Endothelial cell of hepatic sinusoid (primary cell): ENCODE measurements at regions not wholly inside any gene's neighbourhood (a gene's known extent, or its start where the extent isn't known, plus 50 kb on each side); places are given as distances from the start of the nearest gene placed in this dataset.

ENCODE experiments used
- in situ Hi-C: cut with HindIII; loops from 2 replicates; pipeline ENCODE4 v1.10.0; 2017; ENCODE audit warnings: low sequenced_read_pairs

- in situ Hi-C loops: no loop called here
Measured at GRCh38 chr17:56648321-56648720, 54.8 kb downstream of the NOG start.

- in situ Hi-C loops: no loop called here
Measured at GRCh38 chr17:56648806-56649205, 55.3 kb downstream of the NOG start.

DNA sequence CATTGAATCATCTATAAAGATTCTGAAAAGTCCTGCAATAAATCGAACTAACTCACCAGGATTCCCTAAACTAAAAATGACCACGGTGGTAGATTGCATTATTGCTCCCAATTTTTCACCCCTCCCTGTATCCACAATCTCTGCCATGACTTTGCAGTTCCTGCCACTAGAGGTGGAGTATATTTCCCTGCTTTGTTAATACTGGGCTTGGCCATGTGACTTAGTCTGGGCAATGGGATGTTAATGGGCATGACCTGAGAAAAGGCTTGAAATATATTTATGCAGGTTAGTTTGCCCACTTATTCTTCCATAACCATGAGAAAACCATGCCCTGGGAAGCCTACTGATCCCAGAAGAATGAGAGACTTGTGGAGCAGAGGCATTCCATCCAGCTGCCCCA, 59.1 kb downstream of the NOG start:
- in situ Hi-C loops: no loop called here

DNA sequence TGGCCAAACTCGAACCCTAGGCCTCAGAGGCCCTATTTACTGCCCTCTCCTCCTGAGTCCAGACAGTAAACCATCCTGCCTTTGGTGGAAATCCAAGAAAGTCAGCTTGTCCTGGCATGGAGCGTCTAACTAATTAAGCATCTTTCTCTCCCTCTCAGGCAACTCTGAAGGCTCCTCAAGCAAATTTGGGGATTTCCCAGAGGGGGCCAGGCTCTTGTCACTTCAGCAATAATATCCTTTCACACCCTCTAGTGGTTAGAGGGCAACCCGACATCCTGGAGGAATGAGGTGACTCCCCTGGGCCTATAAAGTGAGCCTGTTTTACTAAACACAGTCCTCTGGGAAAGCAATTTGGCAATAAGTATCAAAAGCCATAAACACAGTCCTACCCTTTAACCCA, 60.4 kb downstream of the NOG start:
- in situ Hi-C loops: no loop called here

GRCh38 chr17:56656701-56657327, 63.3 kb downstream of the NOG start:
- in situ Hi-C loops: no loop called here

DNA sequence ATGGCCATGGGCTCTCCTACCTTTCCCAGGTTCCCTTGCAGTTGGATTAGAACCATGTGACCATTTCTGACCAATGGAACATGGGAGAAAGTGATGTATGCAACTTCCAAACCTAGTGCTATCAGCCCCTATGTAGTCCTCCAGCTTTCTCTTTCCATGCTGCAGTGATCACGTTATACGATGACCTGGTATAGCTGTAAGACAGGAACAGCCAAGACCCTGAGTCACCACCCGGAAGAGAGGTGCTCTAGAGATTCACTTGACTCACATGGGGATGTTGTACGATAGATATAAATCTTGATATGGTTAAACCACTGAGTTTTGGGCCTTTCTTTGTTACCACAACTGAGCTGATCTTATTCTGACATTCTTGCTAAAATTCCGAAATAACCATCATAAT, 65.1 kb downstream of the NOG start:
- in situ Hi-C loops: no loop called here

GRCh38 chr17:56659622-56660021, 66.1 kb downstream of the NOG start:
- in situ Hi-C loops: no loop called here

GRCh38 chr17:56661906-56662305, 68.4 kb downstream of the NOG start:
- in situ Hi-C loops: no loop called here

GRCh38 chr17:56665864-56666263, 72.4 kb downstream of the NOG start:
- in situ Hi-C loops: loop anchor here (5.0 kb wide), 1 partner anchor 84 kb away; no protein-coding TSS in a partner anchor

DNA sequence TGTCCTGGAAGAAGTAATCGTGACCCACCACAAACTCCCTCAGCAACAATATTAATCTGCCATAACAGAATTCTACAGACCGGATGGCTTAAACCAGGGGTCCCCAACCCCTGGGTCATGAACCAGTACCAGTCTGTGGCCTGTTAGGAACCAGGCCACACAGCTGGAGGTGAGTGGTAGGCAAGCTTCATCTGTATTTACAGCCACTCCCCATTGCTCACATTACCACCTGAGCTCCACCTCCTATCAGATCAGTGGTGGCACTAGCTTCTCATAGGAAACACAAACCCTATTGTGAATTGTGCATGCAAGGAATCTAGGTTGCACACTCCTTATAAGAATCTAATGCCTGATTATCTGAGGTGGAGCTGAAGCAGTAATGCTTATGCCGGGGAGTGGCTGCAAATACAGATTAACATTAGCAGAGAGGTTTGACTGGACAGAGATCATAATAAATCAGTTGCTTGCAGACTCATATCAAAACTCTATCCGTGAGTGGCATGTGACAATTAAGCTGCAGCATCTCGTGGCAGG, 74.5 kb downstream of the NOG start:
- in situ Hi-C loops: loop anchor here (5.0 kb wide), 1 partner anchor 86 kb away; no protein-coding TSS in a partner anchor

GRCh38 chr17:56672195-56672594, 78.7 kb downstream of the NOG start:
- in situ Hi-C loops: no loop called here

DNA sequence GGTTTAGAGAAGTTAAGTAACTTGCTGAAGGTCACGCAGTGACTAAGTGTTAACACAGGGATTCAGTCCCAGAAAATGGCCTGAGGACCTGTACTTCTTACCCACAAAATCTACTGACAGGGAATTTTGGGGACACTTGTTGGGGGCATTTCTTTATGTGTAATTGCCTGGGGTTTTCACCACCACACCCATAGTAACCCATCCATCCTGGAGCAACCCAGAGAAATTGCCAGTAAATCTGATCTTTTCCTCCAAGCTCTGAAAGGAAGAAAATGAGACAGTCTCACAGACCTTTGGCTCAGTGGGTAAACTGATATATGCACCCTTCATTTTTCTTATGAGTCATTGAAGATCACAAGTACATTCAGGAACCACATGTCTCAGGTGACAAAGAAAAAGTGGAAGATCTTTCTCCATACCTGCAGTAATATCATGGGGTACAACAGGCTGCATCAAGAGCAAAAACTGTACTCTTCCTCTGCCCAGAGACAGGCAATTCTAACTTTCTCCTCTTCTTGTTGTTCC, 81.0 kb downstream of the NOG start:
- in situ Hi-C loops: no loop called here

DNA sequence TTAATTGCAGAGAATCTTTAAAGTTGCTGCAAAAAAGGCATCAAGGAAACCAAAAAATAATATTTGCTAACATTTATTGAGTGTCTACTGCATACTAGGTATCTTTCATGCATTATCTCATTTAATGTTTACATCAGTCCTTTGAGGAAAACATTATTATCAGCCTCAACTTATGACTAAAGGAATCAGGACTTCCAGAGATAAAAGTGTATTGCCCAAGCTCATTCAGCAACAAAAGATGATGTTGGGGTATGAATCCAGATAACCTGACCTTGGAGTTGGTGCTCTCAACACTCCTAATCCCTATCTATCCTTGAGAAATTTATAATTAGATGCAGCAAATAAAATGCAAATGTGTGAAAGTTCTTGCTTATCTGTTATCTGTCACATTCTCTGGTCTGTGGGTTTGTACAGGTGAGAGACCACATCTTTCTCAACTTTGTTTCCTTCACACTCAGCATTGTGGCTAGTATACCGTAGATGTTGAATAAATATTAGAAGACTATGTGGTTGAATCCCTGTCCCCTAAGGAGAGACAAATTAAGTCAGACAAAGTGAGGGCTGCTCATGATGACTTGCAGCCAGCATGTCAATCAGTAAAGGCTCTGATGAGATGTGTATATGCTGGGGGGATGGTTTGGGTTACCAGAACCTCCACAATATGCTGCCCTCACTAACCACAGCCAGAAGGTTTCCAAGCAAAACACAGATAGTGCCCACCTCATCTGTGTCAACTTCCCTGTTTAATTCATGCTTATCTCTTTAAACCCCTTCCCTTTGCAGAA, 82.6 kb downstream of the NOG start:
- in situ Hi-C loops: no loop called here

GRCh38 chr17:56676810-56677209, 83.3 kb downstream of the NOG start:
- in situ Hi-C loops: no loop called here

DNA sequence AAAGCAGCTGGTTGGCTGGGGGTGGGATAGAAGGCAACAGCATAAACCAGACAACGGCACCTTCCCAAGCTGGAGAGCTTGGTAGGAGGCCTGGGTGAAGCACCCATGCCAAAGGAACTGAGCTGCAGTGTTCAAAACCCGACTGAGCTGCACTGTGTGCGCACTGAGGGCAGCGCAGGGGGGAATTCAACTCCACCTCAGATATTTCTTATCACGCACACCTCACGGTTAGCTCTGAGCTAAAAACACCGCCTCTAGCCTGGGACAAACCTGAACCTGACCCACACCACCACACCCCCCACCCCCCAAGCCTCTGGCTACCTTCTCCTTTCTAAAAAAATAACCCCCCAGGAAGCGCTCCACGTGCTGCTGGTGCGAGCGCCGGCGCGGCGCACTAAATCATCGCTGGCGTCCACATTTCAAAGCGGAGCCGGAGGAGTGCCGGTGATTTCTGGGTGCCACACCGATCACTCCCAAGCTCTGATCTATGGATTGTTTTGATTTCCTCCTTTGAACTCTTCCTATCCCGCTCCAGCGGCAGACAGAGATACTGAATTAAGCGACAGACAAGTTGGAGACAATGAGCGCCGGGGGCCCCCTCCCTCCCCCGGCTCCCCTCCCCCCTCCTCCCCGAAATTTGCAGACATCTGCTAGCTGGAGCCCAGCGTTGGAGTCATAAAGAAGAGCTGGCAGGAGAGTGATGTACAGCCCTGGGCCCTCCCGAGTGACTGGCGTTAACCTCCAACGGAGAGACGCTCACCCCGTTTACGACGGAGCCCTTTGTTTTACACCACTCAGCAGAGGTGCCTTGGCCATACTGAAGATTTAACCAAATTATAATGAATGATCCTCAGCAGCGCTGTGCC, 85.0 kb downstream of the NOG start:
- in situ Hi-C loops: no loop called here

DNA sequence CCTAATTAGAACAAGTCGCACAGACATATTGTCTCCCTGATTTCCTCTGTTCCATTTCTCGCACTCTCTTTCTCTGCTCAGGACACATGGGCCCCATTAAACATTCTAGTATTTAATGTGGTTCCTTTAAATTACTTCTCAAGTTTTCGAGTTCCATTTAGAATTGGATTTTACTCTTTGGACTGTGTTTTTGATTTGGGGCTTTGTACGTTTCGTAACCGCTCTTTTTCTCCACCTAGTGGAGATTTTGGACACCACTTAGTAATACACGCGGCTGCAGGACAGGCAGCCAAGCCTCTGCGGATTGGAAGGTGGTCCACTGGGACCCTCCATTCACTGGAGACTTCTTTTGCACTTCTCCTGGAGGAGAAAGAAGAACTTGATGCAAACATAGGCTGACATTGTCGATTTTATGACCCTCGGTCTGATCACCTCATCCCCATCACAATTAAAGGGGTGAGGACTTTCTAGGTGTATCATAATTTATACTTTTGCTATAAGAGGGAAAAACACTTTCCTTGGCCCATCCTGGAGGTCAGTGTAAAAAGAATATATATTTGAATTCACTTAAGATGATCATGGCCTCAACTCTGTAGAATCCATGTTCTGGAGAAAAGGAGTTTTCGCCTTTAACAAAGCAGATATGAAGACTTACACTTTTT, 85.7 kb downstream of the NOG start:
- in situ Hi-C loops: no loop called here

DNA sequence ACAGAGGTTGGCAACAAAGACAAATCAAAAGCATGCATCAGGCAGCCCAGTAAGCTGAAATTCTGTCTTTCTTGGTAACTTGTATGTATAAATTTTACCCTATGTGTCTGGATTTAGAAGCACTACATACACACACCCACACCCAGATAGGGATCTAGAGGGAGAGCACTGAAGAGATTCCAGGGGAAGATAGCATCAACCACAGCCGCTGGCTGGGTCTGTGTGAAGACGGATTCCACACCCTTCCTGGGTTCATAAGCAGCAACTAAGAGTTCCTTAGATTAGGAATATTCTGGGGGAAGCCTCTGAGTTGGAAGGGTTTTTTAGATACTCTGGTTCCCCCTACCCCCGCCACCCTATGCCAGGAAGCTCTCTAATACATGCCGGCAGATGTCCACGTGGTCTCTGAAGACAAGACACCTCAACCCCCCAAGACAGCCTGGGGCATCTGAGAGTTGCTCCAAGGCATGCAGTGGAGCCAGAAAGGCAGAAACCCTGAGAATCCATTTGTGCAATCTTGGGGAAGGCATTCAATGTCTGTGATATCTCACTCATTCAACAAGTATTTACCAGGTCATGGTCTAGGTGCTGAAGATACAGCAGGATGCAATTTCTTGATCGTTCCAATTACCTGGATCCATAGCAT, 86.4 kb downstream of the NOG start:
- in situ Hi-C loops: no loop called here

GRCh38 chr17:56680676-56681075, 87.2 kb downstream of the NOG start:
- in situ Hi-C loops: no loop called here

DNA sequence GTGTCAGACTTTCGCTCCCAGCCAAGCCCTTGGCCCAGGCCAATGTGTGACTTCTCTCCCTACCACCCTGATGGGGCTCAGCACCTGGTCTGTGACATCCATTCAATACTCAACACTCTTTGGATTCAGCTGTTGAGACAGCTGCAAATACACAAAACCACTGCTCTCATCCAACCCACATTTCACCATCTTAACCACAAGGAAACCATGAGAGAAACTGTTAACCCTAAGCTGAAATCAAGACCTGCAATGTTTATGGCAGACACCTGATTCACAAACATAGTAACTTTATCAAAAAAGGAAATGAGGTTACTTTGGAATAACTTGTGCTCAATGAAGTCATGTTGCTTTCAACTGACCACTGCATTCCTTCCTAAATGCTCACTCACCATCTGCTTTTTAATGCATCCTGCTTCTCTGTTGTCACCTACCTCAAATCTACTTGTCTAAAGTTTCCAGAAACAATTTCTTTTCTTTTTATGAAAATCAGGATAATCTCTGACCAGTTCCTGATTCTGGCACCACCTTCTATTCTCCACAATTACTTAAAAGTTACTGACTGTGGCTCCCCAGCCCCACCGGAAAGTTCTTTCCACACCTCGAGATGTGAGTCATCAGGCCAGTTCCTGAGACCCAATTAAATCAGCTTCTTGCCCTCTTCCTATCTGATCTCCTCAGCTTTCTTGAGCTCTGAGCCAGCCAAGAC, 88.2 kb downstream of the NOG start:
- in situ Hi-C loops: no loop called here
